ENCODE measurements at regions not wholly inside any gene's neighbourhood (a gene's known extent, or its start where the extent isn't known, plus 50 kb on each side); places are given as distances from the start of the nearest gene placed in this dataset.

DNA sequence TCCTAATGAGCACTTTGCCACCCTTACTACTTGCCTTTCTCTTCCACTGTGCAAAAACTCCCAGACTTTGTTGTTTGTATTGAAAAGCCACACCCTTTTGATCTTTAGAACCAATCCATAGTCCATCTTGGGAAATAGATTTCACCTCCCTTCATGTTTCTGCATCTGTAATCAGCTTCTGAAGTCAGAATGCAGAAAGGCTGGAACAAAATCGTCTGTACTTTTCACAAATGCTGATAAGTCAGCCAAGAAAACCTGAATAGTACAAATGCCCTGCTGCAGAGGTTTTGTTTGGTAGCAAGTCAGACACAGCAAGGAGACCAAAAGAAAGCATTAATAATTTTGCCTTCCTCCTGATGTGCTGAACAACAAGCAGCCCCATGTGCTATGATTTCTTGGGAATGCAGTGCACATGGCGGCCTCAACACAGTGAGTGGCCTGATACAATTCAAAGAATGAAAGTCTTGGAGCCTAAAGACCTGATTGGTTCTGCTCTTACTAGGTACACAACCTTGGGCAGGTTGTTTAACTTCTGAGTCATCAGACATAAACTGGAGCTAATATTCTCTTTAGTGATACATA, 59.2 kb upstream of the STK32A start:
- no peak overlapping the region for H3K27ac ChIP-seq
- WGBS = 81% methylated on average over 2 of the region's 2 CpGs
- H3K36me3 ChIP-seq = no peaks in the 10 kb centered on the region
- no peaks in the 10 kb centered on the region for H3K9me3 ChIP-seq
- TF ChIP-seq EP300 (IDR thresholded peaks at IDR 0.05) (no peak), POLR2A (IDR thresholded peaks at IDR 0.05) (no peak), POLR2AphosphoS5 (IDR thresholded peaks at IDR 0.05) (no peak)
- TF ChIP-seq, protein P1, sequence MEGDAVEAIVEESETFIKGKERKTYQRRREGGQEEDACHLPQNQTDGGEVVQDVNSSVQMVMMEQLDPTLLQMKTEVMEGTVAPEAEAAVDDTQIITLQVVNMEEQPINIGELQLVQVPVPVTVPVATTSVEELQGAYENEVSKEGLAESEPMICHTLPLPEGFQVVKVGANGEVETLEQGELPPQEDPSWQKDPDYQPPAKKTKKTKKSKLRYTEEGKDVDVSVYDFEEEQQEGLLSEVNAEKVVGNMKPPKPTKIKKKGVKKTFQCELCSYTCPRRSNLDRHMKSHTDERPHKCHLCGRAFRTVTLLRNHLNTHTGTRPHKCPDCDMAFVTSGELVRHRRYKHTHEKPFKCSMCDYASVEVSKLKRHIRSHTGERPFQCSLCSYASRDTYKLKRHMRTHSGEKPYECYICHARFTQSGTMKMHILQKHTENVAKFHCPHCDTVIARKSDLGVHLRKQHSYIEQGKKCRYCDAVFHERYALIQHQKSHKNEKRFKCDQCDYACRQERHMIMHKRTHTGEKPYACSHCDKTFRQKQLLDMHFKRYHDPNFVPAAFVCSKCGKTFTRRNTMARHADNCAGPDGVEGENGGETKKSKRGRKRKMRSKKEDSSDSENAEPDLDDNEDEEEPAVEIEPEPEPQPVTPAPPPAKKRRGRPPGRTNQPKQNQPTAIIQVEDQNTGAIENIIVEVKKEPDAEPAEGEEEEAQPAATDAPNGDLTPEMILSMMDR (IDR thresholded peaks at IDR 0.05) = no peak
- DNase-seq (ENCODE audit: low spot score in 2 of 2) = no peak
- H3K4me3 ChIP-seq = no peak overlapping the region
- no peaks in the 10 kb centered on the region for H3K27me3 ChIP-seq
- no peaks in the 10 kb centered on the region for H3K4me1 ChIP-seq

DNA sequence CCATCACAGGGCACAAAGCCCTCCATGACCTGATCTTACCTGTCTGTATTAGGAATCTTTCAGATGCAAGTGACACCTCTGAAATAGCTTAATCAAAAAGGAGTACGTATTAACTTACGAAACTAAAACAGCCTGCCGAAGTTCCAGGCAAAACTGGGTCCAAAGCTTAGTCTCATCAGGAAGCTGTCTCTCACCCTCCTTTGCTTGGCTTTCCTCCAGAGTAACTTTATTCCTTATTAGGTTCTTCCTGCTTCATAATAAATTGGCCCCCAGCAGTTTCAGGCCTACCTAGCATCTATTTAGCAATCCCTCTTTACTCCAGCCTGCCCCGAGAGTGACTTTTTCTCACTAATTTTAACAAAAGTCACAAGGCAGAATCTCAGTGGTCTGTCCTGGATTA, 58.4 kb upstream of the STK32A start:
- TF ChIP-seq, protein P1 (IDR thresholded peaks at IDR 0.05) = no peak
- TF ChIP-seq POLR2AphosphoS5 (IDR thresholded peaks at IDR 0.05) (no peak), POLR2A (IDR thresholded peaks at IDR 0.05) (no peak), EP300 (IDR thresholded peaks at IDR 0.05) (no peak)
- H3K4me1 ChIP-seq = no peaks in the 10 kb centered on the region
- 74% methylated on average over 4 of the region's 4 CpGs for WGBS

DNA sequence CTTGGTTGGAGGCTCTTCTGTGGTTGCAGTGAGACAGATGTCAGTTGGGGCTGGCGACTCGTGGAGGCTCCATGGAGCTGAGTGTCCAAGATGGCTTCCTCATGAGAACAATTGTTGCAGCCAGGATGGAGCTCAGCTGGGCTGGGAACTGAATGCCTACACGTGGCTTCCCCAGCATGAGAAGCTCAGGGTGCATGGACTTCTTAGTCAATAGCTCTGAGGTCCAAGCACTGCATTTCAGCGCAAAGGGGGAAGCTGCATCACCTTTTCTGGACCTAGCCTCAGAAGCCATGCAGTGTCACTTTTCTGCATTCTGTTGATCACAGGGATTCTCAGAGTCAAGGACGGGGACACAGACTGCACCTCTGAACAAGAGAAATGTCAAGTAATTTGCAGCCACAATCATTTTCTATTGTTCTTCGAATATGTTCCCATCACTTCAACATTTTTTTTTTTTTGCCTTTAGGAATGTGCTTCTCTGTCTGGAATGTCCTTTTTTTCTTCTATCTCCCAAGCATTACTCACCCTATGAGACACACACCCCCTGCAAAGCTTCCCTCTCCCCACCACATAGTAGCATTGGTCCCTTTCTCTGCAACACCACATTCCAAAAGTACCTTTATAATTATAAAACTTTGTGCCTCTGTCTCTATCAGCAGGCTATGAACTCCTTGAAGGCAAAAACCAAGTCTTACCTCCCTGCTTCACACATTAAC, 57.5 kb upstream of the STK32A start:
- WGBS = 52% methylated on average over 5 of the region's 6 CpGs
- TF ChIP-seq, protein P1 (IDR thresholded peaks at IDR 0.05) = no peak
- TF ChIP-seq POLR2AphosphoS5 (IDR thresholded peaks at IDR 0.05) (no peak), POLR2A (IDR thresholded peaks at IDR 0.05) (no peak), EP300 (IDR thresholded peaks at IDR 0.05) (no peak)
- Histone ChIP-seq H3K27ac (no peak overlapping the region), H3K27me3 (no peaks in the 10 kb centered on the region), H3K4me3 (no peak overlapping the region), H3K4me1 (no peaks in the 10 kb centered on the region), H3K9me3 (no peaks in the 10 kb centered on the region), H3K36me3 (no peaks in the 10 kb centered on the region)
- no peak for DNase-seq (ENCODE audit: low spot score in 2 of 2)

More for the DNA sequence above, 58.4 kb upstream of the STK32A start:
- Histone ChIP-seq H3K4me3 (no peak overlapping the region), H3K27me3 (no peaks in the 10 kb centered on the region), H3K9me3 (no peaks in the 10 kb centered on the region), H3K36me3 (no peaks in the 10 kb centered on the region), H3K27ac (no peak overlapping the region)
- no peak for DNase-seq (ENCODE audit: low spot score in 2 of 2)

DNA sequence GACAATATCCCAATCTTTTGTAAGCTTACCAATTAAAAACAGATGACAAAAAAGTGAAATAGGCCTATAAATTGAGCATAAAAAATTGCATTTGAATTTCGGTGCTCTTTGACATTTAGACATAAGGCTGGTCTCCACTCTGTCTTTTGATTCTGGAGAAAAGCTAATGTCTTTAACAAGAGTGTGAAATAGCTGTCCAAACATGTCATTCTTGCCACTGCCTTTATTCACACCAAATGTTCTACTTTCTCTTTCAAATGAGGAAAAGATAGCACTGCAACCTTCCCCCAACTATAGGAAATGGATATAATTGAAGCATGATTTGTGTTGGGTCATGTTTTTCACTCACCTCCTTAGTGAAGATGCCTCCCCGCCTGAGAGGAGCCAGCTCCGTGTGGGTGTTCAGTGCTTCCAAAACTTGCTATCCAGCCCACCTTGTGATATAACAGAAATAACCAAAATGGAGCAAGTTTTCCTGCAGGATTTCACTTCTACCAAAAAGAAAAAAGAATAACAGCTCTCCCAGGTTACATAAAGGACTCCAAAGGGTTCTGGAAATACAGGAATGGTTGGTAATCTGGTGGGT, 55.2 kb upstream of the STK32A start:
- 58% methylated on average over 3 of the region's 3 CpGs for WGBS
- H3K27ac ChIP-seq = no peak overlapping the region
- H3K4me1 ChIP-seq = no peaks in the 10 kb centered on the region
- H3K36me3 ChIP-seq = no peaks in the 10 kb centered on the region
- TF ChIP-seq POLR2A (IDR thresholded peaks at IDR 0.05) = no peak
- no peak for TF ChIP-seq EP300 (IDR thresholded peaks at IDR 0.05)
- no peak for TF ChIP-seq POLR2AphosphoS5 (IDR thresholded peaks at IDR 0.05)
- TF ChIP-seq, protein P1 (IDR thresholded peaks at IDR 0.05) = no peak
- H3K4me3 ChIP-seq = no peak overlapping the region
- no peaks in the 10 kb centered on the region for H3K9me3 ChIP-seq
- DNase-seq (ENCODE audit: low spot score in 2 of 2) = no peak
- H3K27me3 ChIP-seq = no peaks in the 10 kb centered on the region

DNA sequence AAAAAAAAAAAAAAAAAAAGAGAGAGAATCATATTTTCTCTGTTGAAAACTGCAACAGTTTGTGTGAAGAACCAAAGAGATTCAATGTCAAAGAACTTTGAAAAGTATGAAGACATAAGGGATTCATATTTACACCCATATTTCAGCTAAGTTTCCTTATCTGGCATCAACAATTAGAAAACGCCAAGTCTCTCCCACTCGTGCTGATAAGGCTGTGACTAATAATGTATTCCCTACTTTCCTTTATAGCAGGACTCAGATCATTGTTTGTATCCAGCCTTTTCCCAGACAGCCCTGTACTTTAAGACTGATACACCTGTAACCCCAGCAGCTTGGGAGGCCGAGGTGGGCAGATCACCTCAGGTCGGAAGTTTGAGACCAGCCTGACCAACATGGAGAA, 54.1 kb upstream of the STK32A start:
- Histone ChIP-seq H3K27me3 (no peaks in the 10 kb centered on the region), H3K4me1 (no peaks in the 10 kb centered on the region), H3K4me3 (no peak overlapping the region), H3K36me3 (no peaks in the 10 kb centered on the region), H3K27ac (no peak overlapping the region), H3K9me3 (no peaks in the 10 kb centered on the region)
- WGBS = 79% methylated on average over 4 of the region's 4 CpGs
- no peak for DNase-seq (ENCODE audit: low spot score in 2 of 2)
- TF ChIP-seq, protein P1 (IDR thresholded peaks at IDR 0.05) = no peak

Measured in suprapubic skin (tissue), 4 donors.